A549 (cell line): ENCODE measurements at regions not wholly inside any gene's neighbourhood (a gene's known extent, or its start where the extent isn't known, plus 50 kb on each side); places are given as distances from the start of the nearest gene placed in this dataset.
"Not testable (repeated sequence)": the region's sequence is repeated elsewhere in the genome, so short reads cannot be mapped to it uniquely, and the experiment has no call there.

Source experiments
- ATAC-seq, 2 experiments: fragments of 200-7000 bp in 1 of 2; fragments of >200 bp in 1 of 2; cut with Nextera tagmentation in 1 of 2; cut with Tn5 transposase in 1 of 2; 3 replicates each; pipeline versions ENCODE4 v1.8.0 to v1.9.1; 2018 to 2020; ENCODE audit warnings: mild to moderate bottlenecking in 1 of 2, moderate library complexity in 1 of 2
- CTCF ChIA-PET: fragments of 300-600 bp; sonication (Branson Sonifier 250); formaldehyde crosslinking; extraction: SDS; loops from one replicate; lab custom pipeline; 2021; ENCODE audit warnings: antibody characterized with exemption, inconsistent platforms; lab: Yijun Ruan, JAX
- POLR2A ChIA-PET: fragments of 350-600 bp; formaldehyde crosslinking; extraction: SDS; loops from one replicate; lab custom pipeline; 2021; ENCODE audit warnings: antibody characterized with exemption, inconsistent platforms; lab: Yijun Ruan, JAX
- DNase-seq, 2 experiments: peaks; one replicate each; pipeline versions ENCODE4 v3.0.0 to v3.0.0-alpha.2; 2011 to 2016; ENCODE audit warnings: low read depth in 1 of 2, low spot score in 1 of 2
- FAIRE-seq: peaks from 2 replicates; lab custom pipeline; 2011; peaks lifted over from hg19 to GRCh38; lab: Jason Lieb, UNC
- H3K27ac ChIP-seq, 2 experiments: fragments of >200 bp; sonication (Bioruptor Twin); formaldehyde crosslinking; 3 replicates each; pipeline ENCODE4 v1.5.1; 2016 to 2017
- H3K4me1 ChIP-seq: fragments of >200 bp; sonication (Bioruptor Twin); formaldehyde crosslinking; 3 replicates; pipeline ENCODE4 v1.6.1; 2016
- H3K4me2 ChIP-seq: fragments of >200 bp; sonication (Bioruptor Twin); formaldehyde crosslinking; 3 replicates; pipeline ENCODE4 v1.6.1; 2016
- H3K4me3 ChIP-seq: fragments of >200 bp; sonication (Bioruptor Twin); formaldehyde crosslinking; 3 replicates; pipeline ENCODE4 v1.5.1; 2016
- H3K9me3 ChIP-seq: fragments of >200 bp; sonication (Bioruptor Twin); formaldehyde crosslinking; 3 replicates; pipeline ENCODE4 v1.6.1; 2016
- BHLHE40 ChIP-seq: IDR thresholded peaks from 2 replicates; pipeline ENCODE4 v1.6.1; 2012; ENCODE audit warnings: low read depth, low read length, inconsistent platforms
- FOSL2 ChIP-seq, 2 experiments: fragments of 450-650 bp in 1 of 2; fragments of >200 bp in 1 of 2; sonication (Bioruptor Twin) in 1 of 2; formaldehyde crosslinking; IDR thresholded peaks; 2 replicates each; pipeline versions ENCODE4 v1.5.0 to v1.6.1; 2016 to 2020; ENCODE audit warnings: mild to moderate bottlenecking in 1 of 2, moderate library complexity in 1 of 2
- RAD21 ChIP-seq, 2 experiments: fragments of >200 bp in 1 of 2; sonication (Bioruptor Twin) in 1 of 2; formaldehyde crosslinking in 1 of 2; IDR thresholded peaks in 1 of 2; conservative IDR thresholded peaks in 1 of 2; 2 replicates in 1 of 2; 3 replicates in 1 of 2; pipeline ENCODE4 v1.6.1; 2012 to 2018; ENCODE audit warnings: inconsistent platforms in 1 of 2
- RNF2 ChIP-seq: fragments of 200-600 bp; sonication (generic); IDR thresholded peaks from 2 replicates; pipeline ENCODE4 v1.6.1; 2016; ENCODE audit warnings: low read depth, mild to moderate bottlenecking, antibody characterized with exemption, moderate library complexity, borderline replicate concordance
- SREBF2 ChIP-seq: fragments of 450-650 bp; IDR thresholded peaks from 2 replicates; pipeline ENCODE4 v1.6.1; 2014; ENCODE audit warnings: mild to moderate bottlenecking, moderate library complexity
- ZNF302 ChIP-seq: fragments of 250-450 bp; sonication (Bioruptor Pico); IDR thresholded peaks from 2 replicates; pipeline ENCODE4 v1.9.0; 2021; ENCODE audit warnings: inconsistent platforms, mild to moderate bottlenecking, moderate library complexity
- whole genome bisulfite sequencing: methylation state at CpG from one replicate; pipeline ENCODE4 v1.1.6; 2017; ENCODE audit errors: missing lambda C conversion rate; 5-methylcytosine and 5-hydroxymethylcytosine counted together
- TF ChIP-seq, protein P1 (sequence below): fragments of >200 bp; sonication (Bioruptor Twin); formaldehyde crosslinking; IDR thresholded peaks from 3 replicates; pipeline ENCODE4 v1.6.1; 2016
- TF ChIP-seq, protein P2 (sequence below): IDR thresholded peaks from 2 replicates; pipeline ENCODE4 v1.6.1; 2012

DNA sequence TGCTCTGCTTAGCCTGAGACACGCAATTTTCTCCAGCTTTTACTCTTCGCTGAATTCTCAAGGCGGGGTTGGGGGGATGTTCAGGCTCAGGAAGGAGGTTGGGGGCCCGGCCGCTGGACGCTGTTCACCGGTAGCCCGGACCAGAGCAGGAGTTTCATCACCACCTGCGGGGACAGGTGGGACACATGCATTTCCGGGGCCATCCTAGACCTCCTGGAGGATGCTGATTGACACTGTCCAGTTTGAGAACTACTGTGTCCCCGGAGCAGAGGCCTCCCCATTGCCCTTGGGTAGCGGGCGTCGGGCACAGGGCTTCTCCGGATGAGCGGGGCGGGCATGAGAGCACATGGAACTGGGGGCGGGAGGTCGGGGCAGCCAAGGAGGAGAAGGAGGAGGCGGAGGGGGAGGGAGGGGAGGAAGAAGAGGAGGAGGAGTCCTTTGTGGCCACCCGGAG lies 144.0 kb upstream of the GRK3 start (continued):
- TF ChIP-seq, protein P1, sequence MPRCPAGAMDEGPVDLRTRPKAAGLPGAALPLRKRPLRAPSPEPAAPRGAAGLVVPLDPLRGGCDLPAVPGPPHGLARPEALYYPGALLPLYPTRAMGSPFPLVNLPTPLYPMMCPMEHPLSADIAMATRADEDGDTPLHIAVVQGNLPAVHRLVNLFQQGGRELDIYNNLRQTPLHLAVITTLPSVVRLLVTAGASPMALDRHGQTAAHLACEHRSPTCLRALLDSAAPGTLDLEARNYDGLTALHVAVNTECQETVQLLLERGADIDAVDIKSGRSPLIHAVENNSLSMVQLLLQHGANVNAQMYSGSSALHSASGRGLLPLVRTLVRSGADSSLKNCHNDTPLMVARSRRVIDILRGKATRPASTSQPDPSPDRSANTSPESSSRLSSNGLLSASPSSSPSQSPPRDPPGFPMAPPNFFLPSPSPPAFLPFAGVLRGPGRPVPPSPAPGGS, result no peak
- no peak for TF ChIP-seq SREBF2
- no peak for TF ChIP-seq RAD21 (conservative IDR thresholded peaks at IDR 0.05 in 1 of 2, IDR thresholded peaks at IDR 0.05 in 1 of 2)
- no peak for TF ChIP-seq FOSL2 (IDR thresholded peaks at IDR 0.05)
- no peak for TF ChIP-seq FOSL2 (CRISPR knock-in tag; IDR thresholded peaks at IDR 0.05)

DNA sequence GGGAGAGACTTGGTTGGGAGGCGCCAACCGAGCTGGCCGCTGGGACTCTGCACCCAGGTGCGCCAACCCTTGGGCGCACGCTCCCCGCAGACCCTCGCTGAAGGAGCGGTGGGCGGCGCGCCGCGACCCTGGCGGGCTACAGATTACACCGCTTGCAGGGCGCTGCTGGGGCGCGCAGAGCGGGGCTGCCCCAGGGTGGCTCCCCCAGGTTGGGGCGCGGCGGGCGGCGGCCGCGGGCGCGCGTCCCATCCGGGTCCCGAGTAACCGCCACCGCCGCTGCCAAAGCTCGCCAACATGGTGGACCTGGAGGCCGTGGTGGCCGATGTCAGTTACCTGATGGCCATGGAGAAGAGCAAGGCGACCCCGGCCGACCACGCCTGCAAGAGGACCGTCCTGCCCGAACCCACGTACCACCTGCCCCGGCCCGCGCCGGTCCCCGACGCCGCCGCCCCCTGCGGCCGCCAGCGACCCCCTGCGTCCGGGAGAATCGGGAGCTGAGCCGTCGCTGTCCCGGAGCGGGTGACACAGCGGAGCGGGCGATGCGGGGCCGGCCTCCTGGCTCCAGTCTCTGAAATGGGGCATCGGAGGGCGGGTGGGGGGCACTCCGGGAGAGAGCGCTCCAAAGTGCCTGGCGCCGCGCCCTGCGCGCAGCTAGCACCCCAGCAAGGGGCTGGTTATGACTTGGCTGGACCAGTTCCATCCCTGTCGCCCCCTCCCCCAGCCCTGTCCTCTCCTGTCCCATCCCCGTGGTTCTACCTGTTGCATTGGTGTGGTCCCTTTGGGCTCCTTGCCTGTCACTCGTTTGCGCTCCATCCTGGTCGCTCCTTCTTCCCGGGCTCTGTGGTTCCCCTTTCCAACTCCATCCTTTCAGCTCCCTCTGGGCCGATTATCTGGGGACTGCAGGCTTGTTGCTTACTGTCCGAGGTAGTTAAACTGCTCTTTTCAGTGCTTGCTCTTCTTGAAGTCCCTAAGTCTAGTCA lies 143.3 kb upstream of the GRK3 start:
- POLR2A ChIA-PET, result no interaction called here
- 16% methylated on average over 13 of the region's 85 CpGs for WGBS
- no peak for FAIRE-seq
- Histone ChIP-seq H3K4me1 (no peaks in the 10 kb centered on the region), H3K9me3 (no peaks in the 10 kb centered on the region), H3K4me2 (peak overlapping the region; percentile 94), H3K4me3 (peak overlapping the region; percentile 59), H3K27ac (peak overlapping the region in 1 of 2 experiments; percentile 78; a peak in 4 of 6 replicates)
- peak in 1 of 2 experiments; percentile 40 for DNase-seq
- CTCF ChIA-PET, result interaction anchor here (1.0 to 1.5 kb wide), 6 partner anchors 9 to 185 kb away, joined by 3 to 8 read pairs (median 4); no protein-coding TSS in a partner anchor
- TF ChIP-seq, protein P2, sequence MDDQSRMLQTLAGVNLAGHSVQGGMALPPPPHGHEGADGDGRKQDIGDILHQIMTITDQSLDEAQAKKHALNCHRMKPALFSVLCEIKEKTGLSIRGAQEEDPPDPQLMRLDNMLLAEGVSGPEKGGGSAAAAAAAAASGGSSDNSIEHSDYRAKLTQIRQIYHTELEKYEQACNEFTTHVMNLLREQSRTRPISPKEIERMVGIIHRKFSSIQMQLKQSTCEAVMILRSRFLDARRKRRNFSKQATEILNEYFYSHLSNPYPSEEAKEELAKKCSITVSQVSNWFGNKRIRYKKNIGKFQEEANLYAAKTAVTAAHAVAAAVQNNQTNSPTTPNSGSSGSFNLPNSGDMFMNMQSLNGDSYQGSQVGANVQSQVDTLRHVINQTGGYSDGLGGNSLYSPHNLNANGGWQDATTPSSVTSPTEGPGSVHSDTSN, result no peak
- TF ChIP-seq RNF2 (no peak), ZNF302 (CRISPR knock-in tag) (no peak), BHLHE40 (no peak)
- peak; percentile 74 to 83 for ATAC-seq

DNA sequence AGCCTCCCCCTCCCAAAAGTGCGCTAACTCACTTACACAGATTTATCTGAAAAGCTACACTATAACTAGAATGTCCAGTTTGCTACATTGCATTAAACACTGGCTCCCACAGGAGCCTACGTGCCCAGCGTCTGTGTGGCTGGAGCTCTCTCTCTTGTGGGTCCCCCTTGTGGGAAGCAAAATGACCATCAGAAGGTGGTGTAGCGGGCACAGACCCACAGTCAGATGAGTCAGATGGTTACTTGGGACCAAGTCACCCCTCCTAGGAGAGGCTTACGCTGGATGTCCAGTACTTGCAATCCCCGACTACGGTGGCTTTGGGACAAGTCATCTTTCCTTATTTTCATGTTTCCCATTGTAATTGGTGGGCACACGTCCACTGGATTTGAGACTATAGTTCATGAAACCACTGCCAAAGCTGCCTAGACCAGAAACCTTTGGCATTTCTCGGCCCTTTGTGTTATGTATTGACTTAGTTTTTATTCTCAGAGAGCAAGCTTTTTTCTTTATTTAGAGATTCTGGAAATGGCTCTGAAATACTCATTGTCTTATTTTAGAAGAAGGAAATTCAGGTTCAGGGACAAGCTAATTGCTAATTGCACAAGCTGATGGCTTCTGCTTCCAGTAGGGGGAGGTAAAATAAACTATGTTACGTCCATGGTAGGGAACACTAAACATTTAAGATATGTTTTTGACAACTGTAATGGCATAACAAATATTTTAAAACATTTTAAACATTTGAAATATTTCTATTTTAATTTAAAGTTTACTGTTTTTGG lies 137.8 kb upstream of the GRK3 start:
- H3K27ac ChIP-seq, H3K4me2 ChIP-seq, H3K4me3 ChIP-seq, FAIRE-seq, DNase-seq, POLR2A ChIA-PET, H3K9me3 ChIP-seq, H3K4me1 ChIP-seq: not testable (repeated sequence)
- WGBS, result 61% methylated on average over 9 of the region's 10 CpGs
- CTCF ChIA-PET, result interaction anchor here (0.5 to 1.3 kb wide), 4 partner anchors 17 to 191 kb away, joined by 3 read pairs; no protein-coding TSS in a partner anchor
- peak in 1 of 2 experiments; percentile 55; a peak in 2 of 6 replicates for ATAC-seq

DNA sequence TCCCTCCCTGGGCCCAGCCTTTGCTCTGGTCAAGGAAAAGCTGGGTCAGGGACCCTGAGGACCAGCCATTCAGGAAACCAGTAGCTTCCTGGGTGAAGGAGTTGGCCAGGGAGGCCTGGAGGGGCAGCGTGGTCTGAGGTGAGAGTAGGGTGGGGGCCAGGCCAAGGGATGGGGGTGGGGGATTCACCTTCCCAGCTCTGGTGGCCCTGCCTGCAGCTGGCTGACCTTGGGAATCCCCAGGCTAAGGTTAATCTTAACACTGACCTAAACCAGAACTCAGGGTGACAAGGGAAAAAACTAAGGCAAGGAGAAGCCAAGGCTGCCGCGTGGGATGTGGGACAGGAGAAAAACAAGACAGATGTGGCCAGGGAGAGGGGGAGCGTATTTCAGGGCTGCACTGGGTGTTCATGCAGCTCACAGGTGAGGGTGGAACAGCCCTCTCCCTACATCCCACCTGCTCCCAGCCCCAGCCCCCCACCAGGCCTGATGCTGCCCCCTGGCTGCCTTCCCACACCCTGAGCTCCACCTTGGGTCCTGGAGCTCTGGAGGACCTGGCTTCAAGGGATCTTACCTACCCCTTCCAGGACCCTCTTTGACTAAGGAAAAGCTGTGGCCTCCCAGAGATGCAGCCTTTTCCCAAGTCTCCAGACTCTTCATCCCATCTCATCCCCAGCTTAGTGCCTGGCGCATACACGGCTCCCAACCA lies 132.7 kb upstream of the GRK3 start:
- FAIRE-seq, H3K9me3 ChIP-seq, DNase-seq, H3K4me1 ChIP-seq, POLR2A ChIA-PET, H3K27ac ChIP-seq, H3K4me2 ChIP-seq, H3K4me3 ChIP-seq: not testable (repeated sequence)
- 78% methylated on average over 3 of the region's 6 CpGs for WGBS
- ATAC-seq, result peak; percentile 16 to 48; a peak in 3 of 6 replicates
- CTCF ChIA-PET, result interaction anchor here (1.2 kb wide), 1 partner anchor 20 kb away, joined by 4 read pairs; no protein-coding TSS in a partner anchor

DNA sequence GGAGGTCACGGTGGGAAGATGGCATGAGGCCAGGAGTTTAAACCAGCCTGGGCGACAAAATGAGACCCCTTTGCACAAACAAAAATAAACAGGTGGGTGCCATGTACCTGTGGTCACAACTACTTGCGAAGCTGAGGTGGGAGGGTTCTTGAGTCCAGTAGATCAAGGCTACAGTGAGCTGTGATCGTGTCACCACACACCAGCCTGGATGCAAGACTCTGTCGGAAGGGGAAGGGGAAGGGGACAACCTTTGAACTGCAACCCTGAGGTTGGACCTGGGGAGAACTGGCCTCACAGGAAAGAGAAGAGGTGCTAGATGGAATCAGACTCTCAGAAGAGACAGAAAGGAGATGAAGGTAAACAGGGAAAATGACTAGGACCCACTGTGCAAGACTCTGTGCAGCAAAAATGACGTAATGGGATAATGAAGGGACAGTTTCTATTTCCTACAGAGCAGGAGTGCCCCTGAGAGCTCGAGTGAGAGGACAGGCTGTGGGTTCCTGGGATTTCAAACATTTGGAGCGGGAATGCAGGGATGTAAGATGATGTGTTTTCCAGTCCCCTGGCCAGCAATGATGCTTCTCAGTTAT lies 131.0 kb upstream of the GRK3 start:
- H3K4me2 ChIP-seq, ATAC-seq, H3K9me3 ChIP-seq, H3K4me3 ChIP-seq, H3K27ac ChIP-seq, H3K4me1 ChIP-seq, POLR2A ChIA-PET, DNase-seq, FAIRE-seq: not testable (repeated sequence)
- CTCF ChIA-PET, result interaction anchor here (1.1 kb wide), 1 partner anchor 14 kb away, joined by 3 read pairs; no protein-coding TSS in a partner anchor
- WGBS, result 40% methylated on average over 8 of the region's 8 CpGs
